GM19455 (cell line): ENCODE measurements at regions not wholly inside any gene's neighbourhood (a gene's known extent, or its start where the extent isn't known, plus 50 kb on each side); places are given as distances from the start of the nearest gene placed in this dataset.

ENCODE experiments used
- ATAC-seq: cut with Tn5 transposase; IDR thresholded peaks from one replicate; pipeline ENCODE4 v1.9.1; 2021; ENCODE audit not compliant: unreplicated experiment

GRCh38 chr4:136769717-136770116, 762.6 kb downstream of the PCDH18 start:
- ATAC-seq: no peak

DNA sequence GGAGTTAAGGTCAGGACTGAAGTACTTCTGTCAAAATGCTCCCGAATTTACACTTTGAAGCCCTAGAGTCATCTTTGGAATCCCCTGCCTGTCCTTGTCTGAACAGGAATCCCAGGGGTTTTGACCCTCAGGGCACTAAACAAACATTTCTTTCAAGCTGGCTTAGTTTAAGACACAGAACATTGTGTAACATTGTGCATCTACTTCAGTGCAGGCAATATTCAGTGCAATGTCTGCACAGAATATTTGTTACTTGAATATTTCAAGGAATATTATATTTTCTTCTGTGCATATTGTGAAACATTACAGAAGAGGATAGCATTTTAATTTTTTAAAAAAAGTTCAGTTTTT, 763.4 kb downstream of the PCDH18 start:
- no peak for ATAC-seq

- no peak for ATAC-seq
Measured at GRCh38 chr4:136768213-136768924, 763.9 kb downstream of the PCDH18 start.

GRCh38 chr4:136763919-136764318, 768.4 kb downstream of the PCDH18 start:
- ATAC-seq: no peak

DNA sequence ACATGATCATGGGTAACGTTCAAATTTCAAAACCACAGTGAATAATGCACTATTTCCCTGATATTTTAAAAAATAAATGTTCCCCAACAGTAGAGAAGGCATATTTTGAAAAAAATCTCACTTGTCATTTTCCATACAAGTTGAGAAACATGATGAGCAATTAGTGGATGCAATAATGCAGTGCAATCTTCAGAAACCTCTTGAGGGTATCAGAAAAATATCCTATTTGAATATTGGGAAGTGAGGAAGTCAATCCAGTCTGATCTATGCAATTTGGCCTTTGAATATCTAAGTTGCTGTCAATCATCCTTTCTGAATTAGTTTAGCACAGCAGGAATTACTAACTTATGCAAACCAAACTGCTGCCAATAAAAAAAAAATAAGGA, 776.8 kb downstream of the PCDH18 start:
- no peak for ATAC-seq

- no peak for ATAC-seq
Measured at GRCh38 chr4:136754810-136755530, 777.3 kb downstream of the PCDH18 start.

DNA sequence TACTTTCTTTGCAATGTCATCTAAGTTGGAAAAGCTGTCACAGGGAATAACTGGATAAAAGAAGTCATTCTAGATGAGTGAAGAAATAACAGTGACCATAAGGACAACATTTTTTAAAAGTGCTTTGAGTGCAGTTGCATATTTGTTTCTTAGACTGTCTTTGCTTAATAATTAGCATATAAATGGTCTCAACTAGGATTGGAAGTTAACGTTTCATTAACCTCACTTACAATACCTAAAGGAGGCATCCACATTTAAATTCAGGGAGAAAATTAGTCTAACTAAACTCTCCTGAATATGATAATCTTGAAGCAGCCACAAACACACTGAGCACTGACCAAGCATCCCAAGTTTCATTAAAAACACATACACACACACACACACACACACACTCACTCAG, 780.7 kb downstream of the PCDH18 start:
- ATAC-seq: no peak

DNA sequence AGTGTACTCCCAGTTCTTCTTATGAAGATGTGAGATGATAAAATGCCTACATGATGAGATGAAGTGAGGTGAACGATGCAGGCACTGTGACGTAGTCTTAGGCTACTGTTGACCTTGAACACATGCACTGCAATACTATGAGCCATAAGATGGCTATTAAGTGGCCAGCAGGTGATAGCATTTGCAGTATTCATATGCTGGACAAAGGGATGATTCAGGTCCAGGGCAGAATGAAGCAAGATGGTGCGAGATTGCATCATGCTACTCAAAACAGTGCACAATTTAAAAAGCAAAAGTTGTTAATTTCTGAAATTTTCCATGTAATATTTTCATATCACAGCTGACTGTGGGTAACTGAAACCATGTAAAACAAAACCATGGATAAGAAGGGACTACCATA, 781.4 kb downstream of the PCDH18 start:
- no peak for ATAC-seq

DNA sequence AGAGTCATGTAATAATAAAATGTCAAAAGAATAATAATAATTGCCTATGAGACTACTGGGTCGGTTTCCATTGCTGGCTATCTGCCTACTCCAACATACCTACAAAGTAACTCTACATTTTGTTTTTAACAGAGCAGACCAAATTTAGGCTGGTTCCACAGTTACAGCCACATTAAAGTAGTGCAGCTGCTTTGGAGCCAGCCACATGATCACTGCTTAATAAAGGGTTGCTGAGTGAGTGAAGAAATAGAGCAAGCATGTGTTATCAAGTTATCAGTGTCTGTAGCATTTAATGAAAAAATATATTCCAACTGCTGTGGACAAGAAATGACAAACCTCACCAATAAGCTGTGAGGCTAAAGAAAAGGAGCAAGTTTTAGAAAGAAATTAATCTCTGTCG, 782.3 kb downstream of the PCDH18 start:
- no peak for ATAC-seq

GRCh38 chr4:136748773-136749172, 783.5 kb downstream of the PCDH18 start:
- no peak for ATAC-seq

DNA sequence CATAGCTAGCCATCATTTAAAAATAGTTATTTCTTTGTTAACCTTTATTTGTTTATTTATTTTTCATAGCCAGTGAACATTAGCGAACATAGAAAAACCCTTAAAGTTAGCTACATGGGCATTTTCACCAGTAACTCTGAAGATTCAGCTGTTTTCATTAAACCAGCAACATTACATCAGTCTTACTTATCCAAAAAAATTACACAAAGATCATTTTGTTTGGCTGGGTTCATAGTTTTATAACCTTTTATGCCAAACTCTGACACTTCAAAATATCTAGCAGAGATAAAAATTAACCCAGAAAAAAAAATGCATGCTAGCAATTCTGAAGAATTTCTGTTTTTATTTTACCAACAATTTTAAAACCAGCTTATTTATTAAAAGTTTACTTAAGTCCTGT, 784.1 kb downstream of the PCDH18 start:
- ATAC-seq: no peak

DNA sequence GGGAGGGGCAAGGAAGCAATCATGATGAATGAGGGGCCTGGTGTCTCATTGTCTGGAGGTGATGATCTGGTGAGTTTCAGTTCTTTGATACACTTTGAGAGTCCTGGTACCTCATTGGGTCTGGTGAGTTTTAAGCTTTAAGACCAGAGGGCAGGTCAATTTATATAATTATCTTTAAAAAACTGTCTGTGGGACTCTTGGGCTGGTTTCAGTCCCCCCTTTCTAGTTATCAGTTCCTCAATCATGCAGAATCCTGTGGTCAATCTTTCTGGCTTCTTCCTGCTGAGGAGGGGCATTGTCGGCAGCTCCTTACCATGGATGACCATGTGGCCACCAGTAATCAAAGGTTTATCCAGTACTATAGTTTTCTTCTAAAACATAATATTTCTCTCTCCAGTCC, 789.1 kb downstream of the PCDH18 start:
- no peak for ATAC-seq

- ATAC-seq: no peak
Measured at GRCh38 chr4:136742333-136742732, 790.0 kb downstream of the PCDH18 start.

GRCh38 chr4:136741468-136741867, 790.8 kb downstream of the PCDH18 start:
- ATAC-seq: no peak

DNA sequence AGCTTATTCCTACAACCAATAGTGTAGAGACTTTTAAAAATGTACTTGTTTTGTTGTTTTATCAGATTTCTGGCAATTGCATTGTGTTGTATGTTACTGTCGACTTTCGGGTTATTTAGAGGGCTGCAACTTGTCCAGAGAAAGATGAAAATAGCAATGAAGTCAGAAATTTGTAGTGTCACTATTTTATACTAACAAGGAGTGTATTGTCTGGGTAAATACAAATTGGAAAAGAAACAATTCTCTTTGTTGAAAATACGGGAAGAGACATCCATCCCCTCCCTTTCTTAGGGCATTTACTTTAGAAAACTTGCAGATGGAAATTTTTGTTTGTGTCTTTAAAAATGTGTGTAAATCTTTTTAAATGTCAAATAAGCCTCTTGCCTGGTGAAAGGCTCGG, 792.0 kb downstream of the PCDH18 start:
- no peak for ATAC-seq

- no peak for ATAC-seq
Measured at GRCh38 chr4:136737066-136737465, 795.2 kb downstream of the PCDH18 start.

GRCh38 chr4:136731025-136731424, 801.3 kb downstream of the PCDH18 start:
- no peak for ATAC-seq

DNA sequence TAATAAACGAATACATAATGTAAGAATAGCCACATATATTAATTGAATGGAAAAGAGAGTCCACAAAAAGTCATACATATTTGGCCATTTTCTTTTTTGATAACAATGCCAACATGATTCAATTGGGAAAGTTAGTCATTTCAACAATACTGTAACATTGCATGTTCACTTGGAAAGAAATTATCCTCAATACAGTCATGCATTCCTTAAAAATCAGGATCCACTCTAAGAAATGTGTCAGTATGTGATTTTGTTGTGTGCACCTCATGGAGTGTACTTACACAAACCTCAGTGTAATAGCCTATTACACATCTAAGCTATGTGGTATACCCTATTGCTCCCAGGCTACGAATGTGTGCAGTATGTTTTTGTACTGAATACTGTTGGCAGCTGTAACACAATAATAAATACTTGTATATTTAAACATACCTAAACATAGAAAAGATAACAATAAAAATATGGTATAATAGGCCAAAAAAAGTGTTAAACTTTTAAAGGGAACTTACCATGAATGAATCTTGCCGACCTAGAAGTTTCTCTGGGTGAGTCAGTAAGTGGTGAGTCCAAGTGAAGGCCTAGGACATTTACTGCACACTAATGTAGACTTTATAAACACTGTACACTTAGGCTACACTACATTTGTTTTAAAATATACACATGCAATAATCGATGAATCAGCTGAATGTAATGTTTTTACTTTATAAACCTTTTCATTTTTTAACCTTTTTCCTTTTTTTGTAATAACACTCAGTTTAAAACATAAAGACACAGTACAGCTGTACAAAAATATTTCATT, 806.8 kb downstream of the PCDH18 start:
- ATAC-seq: no peak

DNA sequence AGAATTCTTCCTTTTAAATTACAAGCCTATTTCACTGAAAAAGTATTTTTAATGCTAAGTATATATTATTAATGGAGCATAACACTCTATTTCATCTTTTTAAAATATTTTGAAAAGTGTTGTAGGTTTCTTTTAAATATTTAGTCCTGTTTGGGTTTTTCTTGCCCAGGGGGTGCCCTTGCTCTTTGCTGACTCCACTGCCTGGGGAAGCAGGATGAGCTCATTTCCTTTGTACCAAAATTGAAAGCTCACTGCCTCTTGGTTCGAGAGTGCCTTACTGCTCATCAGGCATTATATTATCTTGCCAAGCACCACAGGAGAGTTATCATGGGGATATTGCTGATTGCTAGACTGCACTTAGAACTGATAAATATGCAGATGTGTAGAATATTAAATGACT, 819.2 kb downstream of the PCDH18 start:
- ATAC-seq: no peak

GRCh38 chr4:136709897-136710296, 822.4 kb downstream of the PCDH18 start:
- no peak for ATAC-seq

DNA sequence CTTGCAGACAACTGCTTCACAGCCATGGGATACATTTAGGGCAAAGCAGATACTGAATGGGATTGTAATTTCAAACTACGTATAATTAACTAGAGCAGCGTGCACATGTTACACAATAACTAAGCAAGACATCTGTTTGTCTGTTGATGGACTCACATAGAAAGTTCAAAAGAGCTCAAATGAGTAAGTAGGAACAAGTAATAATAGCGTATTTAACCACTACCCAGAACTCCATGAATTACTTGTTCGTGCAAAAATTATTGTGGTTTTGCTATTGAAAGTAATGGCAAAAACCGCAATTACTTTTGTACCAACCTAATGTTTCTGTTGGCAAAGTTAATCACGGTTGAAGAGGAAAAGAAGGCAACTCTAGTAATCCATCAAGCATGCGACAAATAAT, 825.4 kb downstream of the PCDH18 start:
- no peak for ATAC-seq

DNA sequence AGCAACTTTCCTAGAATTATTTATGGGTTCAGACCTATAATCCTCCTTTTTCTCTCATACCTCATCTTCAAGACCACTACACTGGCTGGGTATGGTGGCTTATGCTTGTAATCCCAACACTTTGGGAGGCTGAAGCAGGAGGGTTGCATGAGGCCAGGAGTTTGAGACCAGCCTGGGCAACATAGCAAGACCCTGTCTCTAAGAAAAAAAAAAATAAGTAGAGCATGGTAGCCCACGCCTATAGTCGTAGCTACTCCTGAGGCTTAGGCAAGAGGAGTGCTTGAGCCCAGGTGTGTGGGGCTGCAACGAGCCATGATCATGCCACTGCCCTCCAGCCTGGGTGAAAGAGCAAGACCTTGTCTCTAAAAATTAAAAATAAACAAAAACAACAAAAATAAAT, 832.4 kb downstream of the PCDH18 start:
- ATAC-seq: no peak
